C4-2B (cell line): ENCODE measurements at regions not wholly inside any gene's neighbourhood (a gene's known extent, or its start where the extent isn't known, plus 50 kb on each side); places are given as distances from the start of the nearest gene placed in this dataset.

Source experiments
- ZFX ChIP-seq: fragments of 450-650 bp; IDR thresholded peaks from 2 replicates; pipeline ENCODE4 v1.6.1; 2017
- TF ChIP-seq, protein P1 (sequence below): fragments of 450-650 bp; conservative IDR thresholded peaks from 2 replicates; pipeline ENCODE4 v1.5.1; 2017; ENCODE audit warnings: mild to moderate bottlenecking

GRCh38 chr18:59079264-59079663, 60.4 kb upstream of the SEC11C start:
- TF ChIP-seq, protein P1, sequence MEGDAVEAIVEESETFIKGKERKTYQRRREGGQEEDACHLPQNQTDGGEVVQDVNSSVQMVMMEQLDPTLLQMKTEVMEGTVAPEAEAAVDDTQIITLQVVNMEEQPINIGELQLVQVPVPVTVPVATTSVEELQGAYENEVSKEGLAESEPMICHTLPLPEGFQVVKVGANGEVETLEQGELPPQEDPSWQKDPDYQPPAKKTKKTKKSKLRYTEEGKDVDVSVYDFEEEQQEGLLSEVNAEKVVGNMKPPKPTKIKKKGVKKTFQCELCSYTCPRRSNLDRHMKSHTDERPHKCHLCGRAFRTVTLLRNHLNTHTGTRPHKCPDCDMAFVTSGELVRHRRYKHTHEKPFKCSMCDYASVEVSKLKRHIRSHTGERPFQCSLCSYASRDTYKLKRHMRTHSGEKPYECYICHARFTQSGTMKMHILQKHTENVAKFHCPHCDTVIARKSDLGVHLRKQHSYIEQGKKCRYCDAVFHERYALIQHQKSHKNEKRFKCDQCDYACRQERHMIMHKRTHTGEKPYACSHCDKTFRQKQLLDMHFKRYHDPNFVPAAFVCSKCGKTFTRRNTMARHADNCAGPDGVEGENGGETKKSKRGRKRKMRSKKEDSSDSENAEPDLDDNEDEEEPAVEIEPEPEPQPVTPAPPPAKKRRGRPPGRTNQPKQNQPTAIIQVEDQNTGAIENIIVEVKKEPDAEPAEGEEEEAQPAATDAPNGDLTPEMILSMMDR: no peak
- no peak for TF ChIP-seq ZFX
